PC-9 (cell line): ENCODE measurements at regions not wholly inside any gene's neighbourhood (a gene's known extent, or its start where the extent isn't known, plus 50 kb on each side); places are given as distances from the start of the nearest gene placed in this dataset.

Source experiments
- BruUV-seq: library from RNA; stranded (reverse); fragments of 400-500 nt; replicated peaks from 2 replicates; lab custom pipeline; 2021; lab: Mats Ljungman, UMichigan
- CTCF ChIA-PET: fragments of 300-600 bp; sonication (Branson Sonifier 250); formaldehyde crosslinking; loops from one replicate; lab custom pipeline; 2022; ENCODE audit warnings: antibody characterized with exemption; lab: Charles Lee
- POLR2A ChIA-PET: fragments of 300-600 bp; sonication (Branson Sonifier 250); formaldehyde crosslinking; loops from one replicate; lab custom pipeline; 2022; ENCODE audit warnings: antibody characterized with exemption; ENCODE audit not compliant: unreplicated experiment; lab: Charles Lee
- DNase-seq, 2 experiments: peaks; one replicate each; pipeline versions ENCODE4 v3.0.0 to v3.0.0-alpha.2; 2015 to 2022; ENCODE audit warnings: mixed read lengths in 1 of 2
- H2AFZ ChIP-seq: fragments of 200-600 bp; sonication (generic); 2 replicates; pipeline ENCODE4 v1.8.1; 2017; ENCODE audit warnings: antibody characterized with exemption
- H3F3A ChIP-seq: fragments of 200-600 bp; sonication (generic); 2 replicates; pipeline ENCODE4 v1.8.1; 2017; ENCODE audit warnings: antibody characterized with exemption, mild to moderate bottlenecking, low read depth; ENCODE audit not compliant: insufficient read depth
- H3K27ac ChIP-seq: fragments of 200-600 bp; sonication (generic); 2 replicates; pipeline ENCODE4 v1.6.1; 2016; ENCODE audit warnings: mixed run types
- H3K27me3 ChIP-seq: fragments of 200-600 bp; sonication (generic); 2 replicates; pipeline ENCODE4 v1.6.1; 2016; ENCODE audit warnings: low read depth, mixed run types; ENCODE audit not compliant: insufficient read depth
- H3K36me3 ChIP-seq: fragments of 200-600 bp; sonication (generic); 2 replicates; pipeline ENCODE4 v1.6.1; 2016; ENCODE audit warnings: low read depth, mixed run types
- H3K4me1 ChIP-seq: fragments of 200-600 bp; sonication (generic); replicated peaks from 2 replicates; pipeline ENCODE4 v1.6.1; 2016; ENCODE audit warnings: mixed run types; ENCODE audit not compliant: insufficient read depth
- H3K4me2 ChIP-seq: fragments of 200-600 bp; sonication (generic); 2 replicates; pipeline ENCODE4 v1.6.1; 2017; ENCODE audit warnings: mixed run types
- H3K4me3 ChIP-seq: fragments of 200-600 bp; sonication (generic); 2 replicates; pipeline ENCODE4 v1.6.1; 2016; ENCODE audit warnings: mixed run types
- H3K79me2 ChIP-seq: fragments of 200-600 bp; sonication (generic); 2 replicates; pipeline ENCODE4 v1.6.1; 2017; ENCODE audit warnings: low read depth, mixed run types
- H3K9me2 ChIP-seq: fragments of 200-600 bp; sonication (generic); 2 replicates; pipeline ENCODE4 v1.8.1; 2017; ENCODE audit warnings: mild to moderate bottlenecking; ENCODE audit not compliant: insufficient read depth
- H3K9me3 ChIP-seq: fragments of 200-600 bp; sonication (generic); 2 replicates; pipeline ENCODE4 v1.8.1; 2016; ENCODE audit warnings: low read depth; ENCODE audit not compliant: insufficient read depth
- H4K20me1 ChIP-seq: fragments of 200-600 bp; sonication (generic); 2 replicates; pipeline ENCODE4 v1.8.1; 2017; ENCODE audit not compliant: insufficient read depth
- CTCF ChIP-seq: fragments of 200-600 bp; sonication (generic); conservative IDR thresholded peaks from 2 replicates; pipeline ENCODE4 v1.6.1; 2017; ENCODE audit warnings: mixed run types, antibody characterized with exemption, mild to moderate bottlenecking, moderate library complexity
- EZH2 ChIP-seq: fragments of 200-600 bp; sonication (generic); IDR thresholded peaks from 2 replicates; pipeline ENCODE4 v1.8.0; 2017; ENCODE audit warnings: antibody characterized with exemption, low read depth
- intact Hi-C: fragments of 100-400 bp; cut with micrococcal nuclease; formaldehyde crosslinking; loops from one replicate; pipeline ENCODE4 v1.10.0; 2022; ENCODE audit not compliant: unreplicated experiment

- DNase-seq: no peak
- TF ChIP-seq EZH2 (no peak), CTCF (no peak)
- H3F3A ChIP-seq: no peaks in the 10 kb centered on the region
- H3K27ac ChIP-seq: no peak overlapping the region
- no peak overlapping the region for H3K4me2 ChIP-seq
- H3K9me3 ChIP-seq: no peaks in the 10 kb centered on the region
- H3K79me2 ChIP-seq: no peaks in the 10 kb centered on the region
- H4K20me1 ChIP-seq: no peaks in the 10 kb centered on the region
- H3K27me3 ChIP-seq: no peaks in the 10 kb centered on the region; the same call in 1 of the 2 replicates
- H3K36me3 ChIP-seq: no peaks in the 10 kb centered on the region
- CTCF ChIA-PET: no interaction called here
- intact Hi-C loops: no loop called here
- no TSS peak for BruUV-seq
- H2AFZ ChIP-seq: no peak overlapping the region
- POLR2A ChIA-PET: no interaction called here
- 0 out of 2 replicates have a peak, but pooled peaks cover 4% of the 10 kb centered on the region for H3K4me1 ChIP-seq
- H3K4me3 ChIP-seq: no peak overlapping the region
- no peaks in the 10 kb centered on the region for H3K9me2 ChIP-seq
Measured at GRCh38 chr3:22469995-22470394, 719.0 kb upstream of the ZNF385D start.

- Histone ChIP-seq H4K20me1 (no peaks in the 10 kb centered on the region), H3K79me2 (no peaks in the 10 kb centered on the region), H3K4me1 (0 out of 2 replicates have a peak, but pooled peaks cover 4% of the 10 kb centered on the region), H3K27me3 (no peaks in the 10 kb centered on the region; the same call in 1 of the 2 replicates), H3K4me2 (no peak overlapping the region), H3K27ac (no peak overlapping the region), H3K9me3 (no peaks in the 10 kb centered on the region), H3K4me3 (no peak overlapping the region), H2AFZ (no peak overlapping the region), H3F3A (no peaks in the 10 kb centered on the region), H3K36me3 (no peaks in the 10 kb centered on the region), H3K9me2 (no peaks in the 10 kb centered on the region)
- intact Hi-C loops: no loop called here
- BruUV-seq: no TSS peak
- DNase-seq: no peak
- ChIA-PET POLR2A (no interaction called here), CTCF (no interaction called here)
- TF ChIP-seq EZH2 (no peak), CTCF (no peak)
Measured at GRCh38 chr3:22471557-22471956, 720.5 kb upstream of the ZNF385D start.

GRCh38 chr3:22474706-22475445 lies 723.9 kb upstream of the ZNF385D start:
- H3K4me3 ChIP-seq: no peak overlapping the region
- ChIA-PET POLR2A (interaction anchor here (0.7 kb wide), 1 partner anchor 1841 kb away, joined by 5 read pairs; no protein-coding TSS in a partner anchor), CTCF (no interaction called here)
- peak in 1 of 2 experiments; percentile 30 for DNase-seq
- no peaks in the 10 kb centered on the region for H3F3A ChIP-seq
- H2AFZ ChIP-seq: no peak overlapping the region
- no TSS peak for BruUV-seq
- 0 out of 2 replicates have a peak, but pooled peaks cover 4% of the 10 kb centered on the region for H3K4me1 ChIP-seq
- H4K20me1 ChIP-seq: no peaks in the 10 kb centered on the region
- intact Hi-C loops: no loop called here
- no peak overlapping the region for H3K27ac ChIP-seq
- no peaks in the 10 kb centered on the region; the same call in 1 of the 2 replicates for H3K27me3 ChIP-seq
- no peak overlapping the region for H3K4me2 ChIP-seq
- no peaks in the 10 kb centered on the region for H3K79me2 ChIP-seq
- no peaks in the 10 kb centered on the region for H3K36me3 ChIP-seq
- no peaks in the 10 kb centered on the region for H3K9me2 ChIP-seq
- H3K9me3 ChIP-seq: no peaks in the 10 kb centered on the region
- TF ChIP-seq EZH2 (no peak), CTCF (no peak)
